Mesenchymal stem cell (in vitro differentiated cells and primary cell): ENCODE measurements at regions not wholly inside any gene's neighbourhood (a gene's known extent, or its start where the extent isn't known, plus 50 kb on each side); places are given as distances from the start of the nearest gene placed in this dataset. TPM values are rescaled to one million over a fixed set of nuclear protein-coding genes. Genes with fewer than 3 reads are reported as not detected.
"Not testable (repeated sequence)": the region's sequence is repeated elsewhere in the genome, so short reads cannot be mapped to it uniquely, and the experiment has no call there.

ENCODE experiments used
- DNase-seq: peaks from one replicate; pipeline ENCODE4 v3.0.0-alpha.2; 2013
- H2AFZ ChIP-seq: one replicate; pipeline ENCODE4 v1.6.1; 2013; ENCODE audit warnings: low read depth, mild to moderate bottlenecking, control low read depth, inconsistent platforms, low read length, moderate library complexity
- H2AK5ac ChIP-seq: 2 replicates; pipeline ENCODE4 v1.6.1; 2013; ENCODE audit warnings: low read length, moderate library complexity, mild to moderate bottlenecking, inconsistent platforms; ENCODE audit not compliant: severe bottlenecking
- H2BK120ac ChIP-seq: one replicate; pipeline ENCODE4 v1.6.1; 2013; ENCODE audit warnings: low read depth, mild to moderate bottlenecking, inconsistent platforms, low read length, moderate library complexity
- H2BK12ac ChIP-seq, 2 experiments: one replicate each; pipeline ENCODE4 v1.6.1; 2013; ENCODE audit warnings: inconsistent platforms in 2 of 2, low read length in 2 of 2, mild to moderate bottlenecking in 2 of 2, moderate library complexity in 2 of 2, control low read depth in 1 of 2
- H2BK15ac ChIP-seq: one replicate; pipeline ENCODE4 v1.6.1; 2013; ENCODE audit warnings: mild to moderate bottlenecking, low read depth, inconsistent platforms; ENCODE audit not compliant: poor library complexity, severe bottlenecking
- H2BK5ac ChIP-seq: 2 replicates; pipeline ENCODE4 v1.6.1; 2013; ENCODE audit warnings: low read depth, mild to moderate bottlenecking, low read length, control low read depth, inconsistent platforms; ENCODE audit not compliant: poor library complexity, severe bottlenecking
- H3K14ac ChIP-seq, 2 experiments: one replicate each; pipeline ENCODE4 v1.6.1; 2013; ENCODE audit warnings: inconsistent platforms in 2 of 2, low read length in 2 of 2, control low read depth in 1 of 2, mild to moderate bottlenecking in 1 of 2, moderate library complexity in 1 of 2
- H3K18ac ChIP-seq, 2 experiments: one replicate each; pipeline ENCODE4 v1.6.1; 2013; ENCODE audit warnings: inconsistent platforms in 2 of 2, low read length in 2 of 2, control low read depth in 1 of 2, low read depth in 1 of 2, mild to moderate bottlenecking in 1 of 2
- H3K23ac ChIP-seq, 2 experiments: one replicate each; pipeline ENCODE4 v1.6.1; 2013; ENCODE audit warnings: inconsistent platforms in 2 of 2, low read length in 2 of 2, mild to moderate bottlenecking in 2 of 2, moderate library complexity in 2 of 2, control low read depth in 1 of 2
- H3K27ac ChIP-seq: 2 replicates; pipeline ENCODE4 v1.5.1; 2013; ENCODE audit warnings: mild to moderate bottlenecking, moderate library complexity, low read length, control low read depth, inconsistent platforms; ENCODE audit not compliant: poor library complexity, severe bottlenecking
- H3K27me3 ChIP-seq, 2 experiments: 2 replicates each; pipeline versions ENCODE4 v1.6.1 to v1.7.0; 2013; ENCODE audit warnings: low read length in 2 of 2, mild to moderate bottlenecking in 2 of 2, moderate library complexity in 2 of 2, control low read depth in 1 of 2, inconsistent platforms in 1 of 2; ENCODE audit not compliant: control insufficient read depth in 1 of 2, insufficient read depth in 1 of 2
- H3K36me3 ChIP-seq, 2 experiments: 2 replicates each; pipeline versions ENCODE4 v1.6.1 to v1.7.0; 2013; ENCODE audit warnings: low read length in 2 of 2, control low read depth in 1 of 2, inconsistent platforms in 1 of 2, low read depth in 1 of 2, mild to moderate bottlenecking in 1 of 2; ENCODE audit not compliant: insufficient read depth in 2 of 2, control insufficient read depth in 1 of 2
- H3K4ac ChIP-seq, 2 experiments: one replicate each; pipeline ENCODE4 v1.6.1; 2013; ENCODE audit warnings: inconsistent platforms in 2 of 2, low read length in 2 of 2, mild to moderate bottlenecking in 2 of 2, moderate library complexity in 2 of 2, control low read depth in 1 of 2, low read depth in 1 of 2
- H3K4me1 ChIP-seq: 2 replicates; pipeline ENCODE4 v1.6.1; 2013; ENCODE audit warnings: low read depth, low read length, control low read depth; ENCODE audit not compliant: control insufficient read depth, insufficient read depth
- H3K4me2 ChIP-seq: 2 replicates; pipeline ENCODE4 v1.6.1; 2013; ENCODE audit warnings: low read length, mild to moderate bottlenecking, inconsistent platforms; ENCODE audit not compliant: poor library complexity, severe bottlenecking
- H3K4me3 ChIP-seq, 2 experiments: 2 replicates each; pipeline versions ENCODE4 v1.5.1 to v1.7.0; 2013; ENCODE audit warnings: low read length in 2 of 2, mild to moderate bottlenecking in 2 of 2, control low read depth in 1 of 2, low read depth in 1 of 2; ENCODE audit not compliant: insufficient read depth in 1 of 2
- H3K79me1 ChIP-seq: replicated peaks from 2 replicates; pipeline ENCODE4 v1.6.1; 2013; ENCODE audit warnings: mild to moderate bottlenecking, control low read depth, low read length, inconsistent platforms; ENCODE audit not compliant: poor library complexity, severe bottlenecking
- H3K9ac ChIP-seq: 2 replicates; pipeline ENCODE4 v1.7.0; 2013; ENCODE audit warnings: mild to moderate bottlenecking, low read length, moderate library complexity
- H3K9me3 ChIP-seq: 2 replicates; pipeline ENCODE4 v1.7.0; 2013; ENCODE audit warnings: mild to moderate bottlenecking, low read length; ENCODE audit not compliant: control insufficient read depth
- H4K8ac ChIP-seq: one replicate; pipeline ENCODE4 v1.6.1; 2013; ENCODE audit warnings: inconsistent platforms, mild to moderate bottlenecking, low read length, moderate library complexity
- H4K91ac ChIP-seq: one replicate; pipeline ENCODE4 v1.6.1; 2013; ENCODE audit warnings: mild to moderate bottlenecking, low read length, inconsistent platforms
- WGBS: methylation state at CpG from one replicate; pipeline ENCODE4 v1.1.7; 2013; ENCODE audit warnings: mixed read lengths; 5-methylcytosine and 5-hydroxymethylcytosine counted together
- small RNA-seq: library from polyadenylated mRNA; stranded (forward); fragments of <200 nt; extraction: miRNeasy Mini kit (QIAGEN cat#:217004); gene quantifications from one replicate; pipeline ENCODE3, GENCODE V24; 2013; ENCODE audit warnings: low read depth

GRCh38 chr22:16347083-16347482 is 245.5 kb downstream of the CCT8L2 start:
- not testable (repeated sequence) for H3K27ac ChIP-seq, H3K36me3 ChIP-seq, H3K4me3 ChIP-seq

DNA sequence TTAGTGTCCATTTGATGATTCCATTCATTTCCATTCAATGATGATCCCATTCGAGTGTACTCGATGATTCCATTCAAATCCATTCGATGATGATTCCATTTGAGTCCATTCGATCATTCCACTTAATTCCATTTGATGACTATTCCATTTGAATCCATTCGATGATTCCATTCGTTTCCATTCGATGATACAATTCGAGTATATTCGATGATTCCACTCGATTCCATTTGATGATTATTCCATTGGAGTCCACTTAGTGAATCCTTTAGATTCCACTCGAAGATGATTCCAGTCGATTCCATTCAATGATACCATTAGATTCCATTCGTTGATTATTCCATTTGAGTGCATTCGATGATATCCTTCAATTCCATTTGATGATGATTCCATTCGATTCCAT is 277.0 kb downstream of the CCT8L2 start:
- H3K4me1 ChIP-seq, H3K14ac ChIP-seq, H3K27me3 ChIP-seq, DNase-seq, H3K18ac ChIP-seq, H2BK12ac ChIP-seq, H2BK5ac ChIP-seq, H3K4me3 ChIP-seq, H3K27ac ChIP-seq, H2BK120ac ChIP-seq, H3K4me2 ChIP-seq, H4K8ac ChIP-seq, H3K79me1 ChIP-seq, H2BK15ac ChIP-seq, H3K23ac ChIP-seq, H3K36me3 ChIP-seq, H2AK5ac ChIP-seq, H2AFZ ChIP-seq, H4K91ac ChIP-seq, H3K4ac ChIP-seq, H3K9me3 ChIP-seq, H3K9ac ChIP-seq: not testable (repeated sequence)
- WGBS, result 72% methylated on average over 15 of the region's 15 CpGs

More at GRCh38 chr22:16347083-16347482, 245.5 kb downstream of the CCT8L2 start:
- not testable (repeated sequence) for H3K18ac ChIP-seq, H2AK5ac ChIP-seq, H3K9ac ChIP-seq, H3K79me1 ChIP-seq, DNase-seq, H2AFZ ChIP-seq, H3K14ac ChIP-seq, H3K27me3 ChIP-seq, H4K8ac ChIP-seq, H2BK120ac ChIP-seq, H2BK12ac ChIP-seq, H3K4ac ChIP-seq, H2BK15ac ChIP-seq, H3K4me1 ChIP-seq, H3K4me2 ChIP-seq, H4K91ac ChIP-seq, H3K23ac ChIP-seq, H3K9me3 ChIP-seq, H2BK5ac ChIP-seq
- WGBS, result no CpG with 5 or more reads among the region's 7 CpGs

Small RNA genes in the stretch of these regions (small RNA-seq; reads per million reads assigned to genes)
- gene AC137499.1, result not detected
